ENCODE measurements at regions not wholly inside any gene's neighbourhood (a gene's known extent, or its start where the extent isn't known, plus 50 kb on each side); places are given as distances from the start of the nearest gene placed in this dataset.

DNA sequence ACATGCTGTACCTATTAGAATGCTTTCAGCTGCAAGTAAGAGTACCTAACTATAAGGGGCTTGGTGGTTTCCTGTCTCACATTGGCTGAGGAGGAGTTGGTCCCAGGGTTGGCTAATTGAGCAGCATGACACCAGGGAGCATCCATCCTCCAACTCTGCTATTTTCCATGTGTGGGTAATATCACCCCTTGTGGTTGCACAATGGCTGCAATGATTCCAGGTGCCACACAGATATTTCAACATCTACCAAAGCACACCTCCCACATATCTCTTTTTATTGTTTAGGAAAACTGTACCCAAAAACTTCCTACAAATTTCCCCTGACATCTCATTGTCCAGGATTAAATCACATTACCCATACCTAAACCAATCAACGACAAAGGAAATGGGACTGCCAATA lies 118.0 kb upstream of the EEA1 start:
- 95% methylated on average over 1 of the region's 1 CpG for WGBS
- H3K9me3 ChIP-seq (ENCODE audit: control insufficient read depth, low read length): no peaks in the 10 kb centered on the region
- H3K4me3 ChIP-seq (ENCODE audit: low read length): no peak overlapping the region
- DNase-seq (no peak), ATAC-seq (no peak)
- no peaks in the 10 kb centered on the region for H3K27me3 ChIP-seq (ENCODE audit: control insufficient read depth, insufficient read depth)
- no peaks in the 10 kb centered on the region for H3K4me1 ChIP-seq (ENCODE audit: control insufficient read depth, insufficient read depth, low read length)
- intact Hi-C loops (cut with DNase I): no loop called here
- no peak overlapping the region for H3K27ac ChIP-seq (ENCODE audit: low read length)

DNA sequence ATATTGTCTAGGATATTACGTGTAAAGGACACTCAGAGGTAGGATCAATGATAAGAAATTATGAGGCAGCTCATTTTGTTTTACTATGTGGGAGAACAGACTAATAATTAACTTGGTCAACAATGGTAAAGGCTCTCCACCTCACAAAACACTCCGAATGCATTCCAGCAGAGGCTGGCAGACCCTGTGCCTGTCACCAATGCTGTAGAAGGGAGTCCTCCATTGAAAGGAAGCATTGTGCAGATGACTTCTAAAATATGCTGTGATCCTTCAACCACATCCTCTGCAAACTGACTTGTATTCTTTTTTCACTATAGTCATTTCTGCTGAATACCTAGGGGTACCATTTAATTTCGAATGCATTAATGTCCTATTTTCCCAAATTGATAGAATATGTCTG lies 119.6 kb upstream of the EEA1 start:
- H3K27ac ChIP-seq (ENCODE audit: low read length): no peak overlapping the region
- H3K9me3 ChIP-seq (ENCODE audit: control insufficient read depth, low read length): no peaks in the 10 kb centered on the region
- DNase-seq: no peak
- no peaks in the 10 kb centered on the region for H3K27me3 ChIP-seq (ENCODE audit: control insufficient read depth, insufficient read depth)
- WGBS: 93% methylated on average over 3 of the region's 3 CpGs
- ATAC-seq: no peak
- intact Hi-C loops (cut with DNase I): no loop called here
- H3K4me3 ChIP-seq (ENCODE audit: low read length): no peak overlapping the region
- no peaks in the 10 kb centered on the region for H3K4me1 ChIP-seq (ENCODE audit: control insufficient read depth, insufficient read depth, low read length)

DNA sequence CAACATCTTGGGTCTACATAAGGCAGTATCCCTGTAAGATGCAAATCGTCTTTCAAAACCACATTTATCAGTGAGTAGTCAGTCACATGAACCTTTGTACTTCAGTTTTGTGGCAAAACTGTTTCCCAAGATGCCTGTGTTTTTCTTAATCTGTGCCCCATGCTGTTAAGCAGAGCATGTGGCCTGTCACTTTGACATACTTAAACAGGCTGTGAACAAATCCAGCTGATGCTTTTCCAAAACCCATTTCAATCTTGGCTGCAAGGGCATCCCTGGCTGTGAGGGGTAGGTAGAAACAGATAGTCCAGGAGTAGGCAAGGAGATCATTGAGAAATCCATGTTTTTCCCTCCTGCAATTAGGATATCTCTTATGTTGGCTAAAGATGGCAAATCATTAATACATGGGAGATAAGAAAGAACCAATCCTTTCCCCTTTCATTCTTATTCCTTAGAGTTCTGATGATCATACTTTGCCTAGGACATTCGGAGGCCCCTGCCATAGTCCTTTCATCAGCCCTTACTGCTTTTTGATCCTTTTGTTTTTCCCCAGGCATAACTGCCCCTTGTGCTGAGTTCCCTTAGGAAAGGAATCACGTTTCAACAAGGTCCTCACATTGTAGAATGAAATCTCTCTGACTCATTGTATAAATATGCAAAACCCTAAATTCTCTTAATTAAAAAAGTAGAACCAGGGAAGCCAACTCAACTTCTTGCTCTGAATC lies 121.1 kb upstream of the EEA1 start:
- DNase-seq: no peak
- Histone ChIP-seq H3K9me3 (ENCODE audit: control insufficient read depth, low read length) (no peaks in the 10 kb centered on the region), H3K27ac (ENCODE audit: low read length) (no peak overlapping the region), H3K4me1 (ENCODE audit: control insufficient read depth, insufficient read depth, low read length) (no peaks in the 10 kb centered on the region), H3K4me3 (ENCODE audit: low read length) (no peak overlapping the region), H3K27me3 (ENCODE audit: control insufficient read depth, insufficient read depth) (no peaks in the 10 kb centered on the region)
- 34% methylated on average over 3 of the region's 3 CpGs for WGBS
- peak in 1 of 2 donors; percentile 68 for ATAC-seq
- intact Hi-C loops (cut with DNase I): no loop called here

DNA sequence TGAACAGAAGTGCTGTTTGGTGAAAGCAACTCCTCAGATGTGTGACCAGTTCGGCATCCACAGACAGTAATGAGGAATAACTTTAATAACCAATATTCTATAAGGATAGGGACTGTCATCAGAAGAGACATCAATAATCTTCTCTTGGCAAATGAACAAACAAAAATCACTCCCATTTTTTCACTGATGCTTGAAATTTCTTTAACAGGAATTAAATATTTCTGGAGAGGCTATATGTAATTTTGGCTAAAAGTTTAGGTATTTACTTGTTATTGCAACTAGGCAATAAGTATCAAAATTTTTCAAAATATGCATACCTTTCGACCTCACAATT lies 121.6 kb upstream of the EEA1 start:
- Histone ChIP-seq H3K4me3 (ENCODE audit: low read length) (no peak overlapping the region), H3K27me3 (ENCODE audit: control insufficient read depth, insufficient read depth) (no peaks in the 10 kb centered on the region), H3K4me1 (ENCODE audit: control insufficient read depth, insufficient read depth, low read length) (no peaks in the 10 kb centered on the region), H3K27ac (ENCODE audit: low read length) (no peak overlapping the region), H3K9me3 (ENCODE audit: control insufficient read depth, low read length) (no peaks in the 10 kb centered on the region)
- DNase-seq (no peak), ATAC-seq (no peak)
- intact Hi-C loops (cut with DNase I): no loop called here
- WGBS: 87% methylated on average over 2 of the region's 2 CpGs

DNA sequence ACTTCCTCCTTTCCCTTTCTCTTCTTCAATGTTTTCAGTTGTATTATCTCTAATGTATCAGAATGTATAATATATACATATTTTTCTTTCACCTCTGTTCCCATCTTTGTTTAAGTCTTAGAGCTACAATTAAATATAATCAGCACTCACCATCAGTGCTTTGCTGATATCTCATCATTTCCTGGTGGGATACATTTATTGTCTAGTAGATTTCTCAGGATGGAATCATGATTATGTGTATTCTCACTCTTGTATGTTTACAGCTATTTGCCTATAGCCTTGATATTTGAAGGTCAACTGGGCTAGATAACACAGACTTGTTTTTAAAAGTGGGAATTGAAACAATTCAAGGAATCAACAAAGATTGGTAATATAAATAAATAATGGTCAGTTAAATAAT lies 124.9 kb upstream of the EEA1 start:
- no peak for ATAC-seq
- intact Hi-C loops (cut with DNase I): no loop called here

DNA sequence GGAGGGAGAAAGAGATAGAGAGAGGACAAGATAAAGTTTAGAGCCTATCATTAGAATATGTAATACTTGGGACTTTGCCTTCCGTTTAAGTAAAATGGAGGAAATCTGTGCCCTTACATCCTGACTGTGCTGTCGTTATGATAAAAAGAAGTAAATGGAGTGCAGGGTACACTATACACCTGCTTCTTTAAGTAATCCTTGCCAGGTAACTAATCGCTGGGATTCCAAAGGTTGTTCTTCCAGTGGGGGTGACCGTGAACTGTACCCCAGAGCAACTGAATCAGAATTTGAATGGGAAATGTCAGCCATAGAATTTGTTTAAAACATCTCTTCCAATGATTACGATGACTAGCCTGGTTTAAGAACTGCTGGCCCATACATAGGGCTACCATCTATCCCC lies 126.1 kb upstream of the EEA1 start:
- no peaks in the 10 kb centered on the region for H3K9me3 ChIP-seq (ENCODE audit: control insufficient read depth, low read length)
- H3K4me3 ChIP-seq (ENCODE audit: low read length): no peak overlapping the region
- intact Hi-C loops (cut with DNase I): no loop called here
- 92% methylated on average over 5 of the region's 5 CpGs for WGBS
- H3K27me3 ChIP-seq (ENCODE audit: control insufficient read depth, insufficient read depth): no peaks in the 10 kb centered on the region
- DNase-seq: no peak
- H3K27ac ChIP-seq (ENCODE audit: low read length): no peak overlapping the region
- no peak for ATAC-seq
- no peaks in the 10 kb centered on the region for H3K4me1 ChIP-seq (ENCODE audit: control insufficient read depth, insufficient read depth, low read length)

More for the DNA sequence above, 124.9 kb upstream of the EEA1 start:
- Histone ChIP-seq H3K27ac (ENCODE audit: low read length) (no peak overlapping the region), H3K27me3 (ENCODE audit: control insufficient read depth, insufficient read depth) (no peaks in the 10 kb centered on the region), H3K4me1 (ENCODE audit: control insufficient read depth, insufficient read depth, low read length) (no peaks in the 10 kb centered on the region), H3K9me3 (ENCODE audit: control insufficient read depth, low read length) (no peaks in the 10 kb centered on the region), H3K4me3 (ENCODE audit: low read length) (no peak overlapping the region)
- no peak for DNase-seq

DNA sequence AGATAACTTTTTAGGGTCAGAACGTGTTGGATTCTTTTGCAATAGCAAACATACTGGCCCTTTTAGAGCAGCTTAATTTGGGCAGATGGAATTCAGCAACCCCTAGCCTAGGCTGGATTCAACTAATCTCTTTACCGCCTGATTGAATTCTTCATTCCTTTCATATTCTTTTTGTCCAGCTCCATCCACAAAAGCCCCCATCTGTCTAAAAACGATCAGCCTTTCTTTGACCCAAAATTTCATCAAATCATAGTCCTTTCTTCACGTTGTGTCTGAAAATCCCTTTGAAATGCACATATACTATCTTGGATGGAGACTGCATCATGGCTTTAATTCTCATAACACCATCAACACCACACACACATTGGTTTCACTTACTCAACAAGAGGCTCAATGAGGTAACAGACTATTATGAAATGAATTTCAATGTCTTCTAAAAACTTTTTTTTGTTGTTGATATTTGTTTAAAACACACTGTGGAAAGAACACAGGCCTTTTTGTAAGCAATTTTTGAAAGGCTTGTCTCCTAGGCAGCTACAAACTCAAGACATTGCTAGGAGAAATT lies 128.0 kb upstream of the EEA1 start:
- no peak for ATAC-seq
- DNase-seq: no peak
- no peak overlapping the region for H3K27ac ChIP-seq (ENCODE audit: low read length)
- no peak overlapping the region for H3K4me3 ChIP-seq (ENCODE audit: low read length)
- intact Hi-C loops (cut with DNase I): no loop called here
- 46% methylated on average over 4 of the region's 4 CpGs for WGBS
- H3K27me3 ChIP-seq (ENCODE audit: control insufficient read depth, insufficient read depth): no peaks in the 10 kb centered on the region
- no peaks in the 10 kb centered on the region for H3K9me3 ChIP-seq (ENCODE audit: control insufficient read depth, low read length)
- peaks cover 3% of the 10 kb centered on the region for H3K4me1 ChIP-seq (ENCODE audit: control insufficient read depth, insufficient read depth, low read length)

DNA sequence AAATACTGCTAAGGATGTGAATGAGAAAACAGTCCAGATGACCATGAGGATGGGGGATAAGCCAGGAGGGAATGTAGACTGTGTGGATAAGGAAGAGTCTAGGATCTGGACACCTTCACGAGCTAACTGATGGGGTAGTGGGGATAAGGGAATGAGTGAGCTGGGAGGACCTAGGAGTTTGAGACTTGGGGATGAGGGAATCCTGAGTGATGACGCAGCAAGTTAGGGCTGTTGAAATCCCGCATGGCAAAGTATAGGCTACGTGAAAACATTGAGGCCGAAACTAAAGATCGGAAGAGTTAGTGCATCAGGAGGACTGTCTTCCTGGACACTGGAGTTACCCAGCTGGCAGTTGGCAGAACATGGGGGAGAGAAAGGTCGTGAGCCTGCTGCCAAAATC lies 129.2 kb upstream of the EEA1 start:
- Histone ChIP-seq H3K4me3 (ENCODE audit: low read length) (no peak overlapping the region), H3K27ac (ENCODE audit: low read length) (no peak overlapping the region), H3K4me1 (ENCODE audit: control insufficient read depth, insufficient read depth, low read length) (peaks cover 3% of the 10 kb centered on the region), H3K9me3 (ENCODE audit: control insufficient read depth, low read length) (no peaks in the 10 kb centered on the region), H3K27me3 (ENCODE audit: control insufficient read depth, insufficient read depth) (no peaks in the 10 kb centered on the region)
- 71% methylated on average over 7 of the region's 7 CpGs for WGBS
- no peak for DNase-seq
- intact Hi-C loops (cut with DNase I): no loop called here
- no peak for ATAC-seq

DNA sequence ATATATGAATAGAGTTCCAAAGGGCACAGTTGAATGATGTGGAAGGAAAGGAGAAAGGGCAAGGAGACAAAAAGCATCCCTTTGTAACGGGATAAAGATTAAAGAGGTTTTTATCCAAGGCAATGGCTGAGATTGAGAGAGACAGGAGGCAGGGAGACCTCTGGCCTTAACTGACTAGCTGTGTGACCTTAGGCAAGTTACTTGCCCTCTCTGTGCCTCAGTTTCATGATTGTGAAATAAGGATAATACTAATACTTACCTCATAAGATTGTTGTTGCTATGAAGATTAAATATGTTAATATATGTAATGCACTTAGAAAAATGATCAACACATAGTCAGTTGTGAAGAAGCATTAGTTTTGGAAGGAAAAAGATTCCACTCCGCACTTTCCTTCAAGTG lies 130.2 kb upstream of the EEA1 start:
- intact Hi-C loops (cut with DNase I): no loop called here
- WGBS: 94% methylated on average over 2 of the region's 2 CpGs
- ATAC-seq: no peak
- no peak overlapping the region for H3K27ac ChIP-seq (ENCODE audit: low read length)
- peaks cover 3% of the 10 kb centered on the region for H3K4me1 ChIP-seq (ENCODE audit: control insufficient read depth, insufficient read depth, low read length)
- no peak overlapping the region for H3K4me3 ChIP-seq (ENCODE audit: low read length)
- no peaks in the 10 kb centered on the region for H3K9me3 ChIP-seq (ENCODE audit: control insufficient read depth, low read length)
- no peak for DNase-seq
- no peaks in the 10 kb centered on the region for H3K27me3 ChIP-seq (ENCODE audit: control insufficient read depth, insufficient read depth)

DNA sequence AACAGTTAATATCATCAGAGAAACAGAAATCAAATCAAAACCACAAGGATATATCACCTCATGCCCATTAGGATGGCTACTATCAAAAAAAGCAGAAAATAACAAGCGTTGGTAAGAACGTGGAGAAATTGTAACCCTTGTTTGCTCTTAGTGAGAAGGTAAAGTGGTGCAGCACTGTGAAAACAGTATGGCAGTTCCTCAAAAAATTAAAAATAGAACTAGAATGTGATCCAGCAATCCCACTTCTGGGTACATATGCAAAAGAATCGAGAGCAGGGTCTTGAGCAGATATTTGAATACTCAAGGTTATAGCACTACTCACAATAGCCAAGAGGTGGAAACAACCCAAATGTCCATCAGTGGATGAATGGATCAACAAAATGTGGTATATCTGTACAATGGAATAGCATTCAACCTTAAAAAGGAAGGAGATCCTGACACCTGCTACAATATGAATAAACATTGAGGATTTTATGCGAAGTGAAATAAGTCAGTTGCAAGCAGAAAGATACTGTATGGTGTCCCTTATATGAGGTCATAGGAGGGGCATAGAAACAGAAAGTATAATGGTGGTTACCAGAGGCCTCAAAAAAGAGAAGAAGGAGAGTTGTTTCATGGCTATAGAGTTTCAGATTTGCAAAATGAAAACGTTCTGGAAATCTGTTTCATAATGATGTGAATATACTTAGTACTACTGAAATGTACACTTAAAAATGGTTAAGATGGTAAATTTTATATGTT lies 131.0 kb upstream of the EEA1 start:
- no peaks in the 10 kb centered on the region for H3K9me3 ChIP-seq (ENCODE audit: control insufficient read depth, low read length)
- no peak overlapping the region for H3K4me3 ChIP-seq (ENCODE audit: low read length)
- H3K4me1 ChIP-seq (ENCODE audit: control insufficient read depth, insufficient read depth, low read length): peaks cover 3% of the 10 kb centered on the region
- no peaks in the 10 kb centered on the region for H3K27me3 ChIP-seq (ENCODE audit: control insufficient read depth, insufficient read depth)
- intact Hi-C loops (cut with DNase I): no loop called here
- 62% methylated on average over 5 of the region's 5 CpGs for WGBS
- ATAC-seq: no peak
- no peak overlapping the region for H3K27ac ChIP-seq (ENCODE audit: low read length)
- no peak for DNase-seq

DNA sequence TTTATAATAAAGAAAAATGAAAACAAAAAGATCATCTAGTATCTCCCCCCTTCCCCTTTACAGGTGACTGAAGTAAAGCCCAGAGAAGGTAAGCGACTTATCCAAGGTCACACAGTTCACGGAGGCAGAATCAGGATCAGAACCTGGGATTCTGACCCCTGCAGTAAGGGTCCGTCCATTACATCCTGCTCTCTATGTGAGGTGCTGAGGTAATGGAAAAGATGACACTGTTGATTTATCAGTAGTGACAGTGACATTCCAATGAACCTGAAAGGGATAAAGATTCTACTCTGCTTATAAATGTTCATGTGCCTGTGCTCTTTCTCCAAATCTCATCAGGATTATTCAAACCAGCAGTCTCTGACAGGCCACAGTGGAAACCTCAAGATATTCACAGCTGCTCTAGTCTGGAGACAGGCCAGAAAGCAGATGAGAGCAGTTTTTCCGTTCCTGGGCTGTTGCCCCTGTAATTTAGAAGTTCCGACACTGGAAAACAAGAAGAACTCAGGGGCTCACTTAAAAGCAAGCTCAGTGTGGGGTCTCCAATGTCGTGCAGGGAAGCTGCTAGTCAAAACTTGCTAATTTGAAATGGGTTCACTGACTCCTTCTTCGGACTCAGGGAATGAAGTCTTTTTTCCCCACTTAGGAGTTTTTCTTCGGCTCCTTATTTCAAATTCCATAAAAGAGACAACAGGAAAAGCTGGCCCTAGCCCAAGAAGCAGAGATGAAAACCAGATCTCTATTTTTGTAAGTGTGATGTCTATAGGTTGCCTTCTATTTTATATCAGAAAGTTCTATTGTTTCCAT lies 131.8 kb upstream of the EEA1 start:
- peak in 1 of 3 donors; percentile 14 for DNase-seq
- peak; percentile 51 to 62 for ATAC-seq
- Histone ChIP-seq H3K9me3 (ENCODE audit: control insufficient read depth, low read length) (no peaks in the 10 kb centered on the region), H3K27ac (ENCODE audit: low read length) (peak overlapping the region; percentile 85), H3K27me3 (ENCODE audit: control insufficient read depth, insufficient read depth) (no peaks in the 10 kb centered on the region), H3K4me1 (ENCODE audit: control insufficient read depth, insufficient read depth, low read length) (peaks cover 3% of the 10 kb centered on the region), H3K4me3 (ENCODE audit: low read length) (no peak overlapping the region)
- intact Hi-C loops (cut with DNase I): no loop called here
- WGBS: 30% methylated on average over 8 of the region's 8 CpGs
